BLaER1 (cell line): ENCODE measurements at regions not wholly inside any gene's neighbourhood (a gene's known extent, or its start where the extent isn't known, plus 50 kb on each side); places are given as distances from the start of the nearest gene placed in this dataset.

Experiments
- H3K27ac ChIP-seq: shearing (Covaris generic); formaldehyde crosslinking; 2 replicates; pipeline ENCODE4 v1.8.1; 2022
- H3K27me3 ChIP-seq: shearing (Covaris generic); formaldehyde crosslinking; 2 replicates; pipeline ENCODE4 v1.8.1; 2022
- H3K36me3 ChIP-seq: shearing (Covaris generic); formaldehyde crosslinking; 2 replicates; pipeline ENCODE4 v1.8.1; 2022
- H3K4me1 ChIP-seq: shearing (Covaris generic); formaldehyde crosslinking; 2 replicates; pipeline ENCODE4 v1.8.1; 2022
- H3K4me2 ChIP-seq: shearing (Covaris generic); formaldehyde crosslinking; 2 replicates; pipeline ENCODE4 v1.8.1; 2022
- H3K4me3 ChIP-seq: shearing (Covaris generic); formaldehyde crosslinking; 2 replicates; pipeline ENCODE4 v1.8.1; 2022
- H3K9ac ChIP-seq: shearing (Covaris generic); formaldehyde crosslinking; 2 replicates; pipeline ENCODE4 v1.8.1; 2022
- H3K9me3 ChIP-seq: shearing (Covaris generic); formaldehyde crosslinking; 2 replicates; pipeline ENCODE4 v1.8.1; 2022
- H4K20me1 ChIP-seq: shearing (Covaris generic); formaldehyde crosslinking; 2 replicates; pipeline ENCODE4 v1.8.1; 2022
- Cebpa-rat ChIP-seq: shearing (Covaris generic); IDR thresholded peaks from 2 replicates; pipeline ENCODE4 v1.8.1; 2022

- no peaks in the 10 kb centered on the region for H3K9me3 ChIP-seq
- no peak overlapping the region for H3K27ac ChIP-seq
- no peak overlapping the region for H3K4me3 ChIP-seq
- TF ChIP-seq Cebpa-rat, result no peak
- peak overlapping the region; percentile 1; the same call in 1 of the 2 replicates for H3K4me2 ChIP-seq
- H3K36me3 ChIP-seq, result no peaks in the 10 kb centered on the region
- H3K27me3 ChIP-seq, result no peaks in the 10 kb centered on the region
- peaks cover 26% of the 10 kb centered on the region for H3K4me1 ChIP-seq
- H4K20me1 ChIP-seq, result no peaks in the 10 kb centered on the region
- H3K9ac ChIP-seq, result no peak overlapping the region
Measured at GRCh38 chr6:90393232-90393884, 96.7 kb upstream of the BACH2 start.

- Histone ChIP-seq H3K4me3 (no peak overlapping the region), H4K20me1 (no peaks in the 10 kb centered on the region), H3K9me3 (no peaks in the 10 kb centered on the region), H3K4me1 (peaks cover 55% of the 10 kb centered on the region), H3K27me3 (no peaks in the 10 kb centered on the region), H3K9ac (no peak overlapping the region), H3K36me3 (no peaks in the 10 kb centered on the region), H3K27ac (no peak overlapping the region), H3K4me2 (no peak overlapping the region)
- no peak for TF ChIP-seq Cebpa-rat
Measured at GRCh38 chr6:90390379-90390778, 93.7 kb upstream of the BACH2 start.

GRCh38 chr6:90388395-90388794 lies 91.8 kb upstream of the BACH2 start:
- Histone ChIP-seq H3K9me3 (no peaks in the 10 kb centered on the region), H3K4me1 (peaks cover 71% of the 10 kb centered on the region), H3K36me3 (no peaks in the 10 kb centered on the region), H3K9ac (no peak overlapping the region), H4K20me1 (no peaks in the 10 kb centered on the region), H3K27me3 (no peaks in the 10 kb centered on the region), H3K4me2 (peak overlapping the region; percentile 67; the same call in 1 of the 2 replicates), H3K4me3 (no peak overlapping the region), H3K27ac (no peak overlapping the region)
- TF ChIP-seq Cebpa-rat, result no peak

GRCh38 chr6:90387826-90388225 lies 91.2 kb upstream of the BACH2 start:
- Histone ChIP-seq H3K36me3 (no peaks in the 10 kb centered on the region), H4K20me1 (no peaks in the 10 kb centered on the region), H3K27ac (no peak overlapping the region), H3K4me1 (peaks cover 71% of the 10 kb centered on the region), H3K9me3 (no peaks in the 10 kb centered on the region), H3K9ac (no peak overlapping the region), H3K4me3 (no peak overlapping the region), H3K4me2 (peak overlapping the region; percentile 67), H3K27me3 (no peaks in the 10 kb centered on the region)
- no peak for TF ChIP-seq Cebpa-rat

- no peak overlapping the region for H3K4me3 ChIP-seq
- H3K9me3 ChIP-seq, result no peaks in the 10 kb centered on the region
- H3K9ac ChIP-seq, result no peak overlapping the region
- TF ChIP-seq Cebpa-rat, result no peak
- H3K27me3 ChIP-seq, result no peaks in the 10 kb centered on the region
- peaks cover 74% of the 10 kb centered on the region for H3K4me1 ChIP-seq
- no peaks in the 10 kb centered on the region for H3K36me3 ChIP-seq
- no peak overlapping the region for H3K27ac ChIP-seq
- H4K20me1 ChIP-seq, result no peaks in the 10 kb centered on the region
- peak overlapping the region; percentile 67 for H3K4me2 ChIP-seq
Measured at GRCh38 chr6:90387383-90387775, 90.7 kb upstream of the BACH2 start.

GRCh38 chr6:90386399-90387382 lies 90.0 kb upstream of the BACH2 start:
- H3K4me3 ChIP-seq, result no peak overlapping the region
- H3K27ac ChIP-seq, result no peak overlapping the region
- TF ChIP-seq Cebpa-rat, result no peak
- no peaks in the 10 kb centered on the region for H3K9me3 ChIP-seq
- H3K27me3 ChIP-seq, result no peaks in the 10 kb centered on the region
- no peaks in the 10 kb centered on the region for H3K36me3 ChIP-seq
- peak overlapping the region; percentile 71 for H3K4me2 ChIP-seq
- no peaks in the 10 kb centered on the region for H4K20me1 ChIP-seq
- H3K4me1 ChIP-seq, result peaks cover 81% of the 10 kb centered on the region
- H3K9ac ChIP-seq, result no peak overlapping the region

- H3K4me1 ChIP-seq, result peaks cover 90% of the 10 kb centered on the region
- no peaks in the 10 kb centered on the region for H3K36me3 ChIP-seq
- H3K27me3 ChIP-seq, result no peaks in the 10 kb centered on the region
- H3K9me3 ChIP-seq, result no peaks in the 10 kb centered on the region
- H3K4me3 ChIP-seq, result no peak overlapping the region
- H4K20me1 ChIP-seq, result no peaks in the 10 kb centered on the region
- peak overlapping the region; percentile 71 for H3K4me2 ChIP-seq
- H3K27ac ChIP-seq, result no peak overlapping the region
- no peak for TF ChIP-seq Cebpa-rat
- H3K9ac ChIP-seq, result no peak overlapping the region
Measured at GRCh38 chr6:90385759-90386313, 89.2 kb upstream of the BACH2 start.

- peak overlapping the region; percentile 45; the same call in 1 of the 2 replicates for H3K9ac ChIP-seq
- H3K4me2 ChIP-seq, result peak overlapping the region; percentile 71
Measured at GRCh38 chr6:90384720-90385119, 88.1 kb upstream of the BACH2 start.

GRCh38 chr6:90383196-90383822 lies 86.7 kb upstream of the BACH2 start:
- Histone ChIP-seq H3K9ac (no peak overlapping the region), H3K4me3 (no peak overlapping the region), H3K4me2 (peak overlapping the region; percentile 71), H3K36me3 (no peaks in the 10 kb centered on the region), H3K27me3 (no peaks in the 10 kb centered on the region), H4K20me1 (no peaks in the 10 kb centered on the region), H3K27ac (peak overlapping the region; percentile 63), H3K4me1 (peaks cover 77% of the 10 kb centered on the region), H3K9me3 (no peaks in the 10 kb centered on the region)
- no peak for TF ChIP-seq Cebpa-rat

More at GRCh38 chr6:90384720-90385119, 88.1 kb upstream of the BACH2 start:
- Histone ChIP-seq H3K9me3 (no peaks in the 10 kb centered on the region), H3K4me1 (peaks cover 91% of the 10 kb centered on the region), H3K36me3 (no peaks in the 10 kb centered on the region), H3K4me3 (no peak overlapping the region), H3K27me3 (no peaks in the 10 kb centered on the region), H3K27ac (peak overlapping the region; percentile 71; the same call in 1 of the 2 replicates), H4K20me1 (no peaks in the 10 kb centered on the region)
- no peak for TF ChIP-seq Cebpa-rat
